Osteocyte (in vitro differentiated cells): ENCODE measurements at regions not wholly inside any gene's neighbourhood (a gene's known extent, or its start where the extent isn't known, plus 50 kb on each side); places are given as distances from the start of the nearest gene placed in this dataset.

Experiments
- DNase-seq: peaks from one replicate; pipeline ENCODE4 v3.0.0; 2021; ENCODE audit warnings: mixed read lengths; ENCODE audit not compliant: unreplicated experiment; ENCODE audit errors: extremely low spot score
- H3K27ac Mint-ChIP-seq: one replicate; pipeline ENCODE4 v1.8.0; 2021; ENCODE audit warnings: mild to moderate bottlenecking, mixed read lengths; ENCODE audit not compliant: unreplicated experiment
- H3K27me3 Mint-ChIP-seq: one replicate; pipeline ENCODE4 v1.8.0; 2021; ENCODE audit warnings: mixed read lengths; ENCODE audit not compliant: unreplicated experiment
- H3K36me3 Mint-ChIP-seq: one replicate; pipeline ENCODE4 v1.8.0; 2021; ENCODE audit warnings: mixed read lengths; ENCODE audit not compliant: unreplicated experiment
- H3K4me1 Mint-ChIP-seq: one replicate; pipeline ENCODE4 v1.8.0; 2021; ENCODE audit warnings: mixed read lengths; ENCODE audit not compliant: unreplicated experiment
- H3K4me3 Mint-ChIP-seq: one replicate; pipeline ENCODE4 v1.8.0; 2021; ENCODE audit warnings: mild to moderate bottlenecking, moderate library complexity, mixed read lengths; ENCODE audit not compliant: unreplicated experiment
- H3K9me3 Mint-ChIP-seq: one replicate; pipeline ENCODE4 v1.8.0; 2021; ENCODE audit warnings: mixed read lengths; ENCODE audit not compliant: unreplicated experiment
- CTCF ChIP-seq: fragments of 200-600 bp; sonication (generic); IDR thresholded peaks from 2 replicates; pipeline ENCODE4 v1.5.0; 2021; ENCODE audit warnings: antibody characterized with exemption, mild to moderate bottlenecking, moderate library complexity

- Mint-ChIP-seq H3K27ac (no peak overlapping the region), H3K27me3 (no peaks in the 10 kb centered on the region), H3K4me3 (no peak overlapping the region), H3K4me1 (no peaks in the 10 kb centered on the region), H3K9me3 (peaks cover 32% of the 10 kb centered on the region), H3K36me3 (no peaks in the 10 kb centered on the region)
- TF ChIP-seq CTCF, result no peak
- DNase-seq, result no peak
Observed at GRCh38 chr10:130559547-130559880, 423.3 kb downstream of the GLRX3 start.

GRCh38 chr10:130560116-130560515 lies 423.9 kb downstream of the GLRX3 start:
- H3K36me3 Mint-ChIP-seq, result no peaks in the 10 kb centered on the region
- no peak for DNase-seq
- no peaks in the 10 kb centered on the region for H3K4me1 Mint-ChIP-seq
- TF ChIP-seq CTCF, result no peak
- no peak overlapping the region for H3K27ac Mint-ChIP-seq
- H3K9me3 Mint-ChIP-seq, result peaks cover 32% of the 10 kb centered on the region
- no peak overlapping the region for H3K4me3 Mint-ChIP-seq
- no peaks in the 10 kb centered on the region for H3K27me3 Mint-ChIP-seq

GRCh38 chr10:130560573-130560972 lies 424.4 kb downstream of the GLRX3 start:
- H3K4me3 Mint-ChIP-seq, result no peak overlapping the region
- no peaks in the 10 kb centered on the region for H3K4me1 Mint-ChIP-seq
- no peak for DNase-seq
- H3K27me3 Mint-ChIP-seq, result no peaks in the 10 kb centered on the region
- H3K27ac Mint-ChIP-seq, result no peak overlapping the region
- TF ChIP-seq CTCF, result no peak
- H3K36me3 Mint-ChIP-seq, result no peaks in the 10 kb centered on the region
- peaks cover 29% of the 10 kb centered on the region for H3K9me3 Mint-ChIP-seq

- Mint-ChIP-seq H3K4me3 (no peak overlapping the region), H3K36me3 (no peaks in the 10 kb centered on the region), H3K9me3 (peaks cover 35% of the 10 kb centered on the region), H3K27ac (no peak overlapping the region), H3K4me1 (no peaks in the 10 kb centered on the region), H3K27me3 (no peaks in the 10 kb centered on the region)
- no peak for TF ChIP-seq CTCF
- DNase-seq, result no peak
Observed at GRCh38 chr10:130561681-130562080, 425.5 kb downstream of the GLRX3 start.

- Mint-ChIP-seq H3K4me1 (no peaks in the 10 kb centered on the region), H3K4me3 (no peak overlapping the region), H3K9me3 (peaks cover 54% of the 10 kb centered on the region), H3K36me3 (no peaks in the 10 kb centered on the region), H3K27ac (no peak overlapping the region), H3K27me3 (no peaks in the 10 kb centered on the region)
- no peak for DNase-seq
- no peak for TF ChIP-seq CTCF
Observed at GRCh38 chr10:130567011-130567410, 430.8 kb downstream of the GLRX3 start.
